GM12875 (cell line): ENCODE measurements at regions not wholly inside any gene's neighbourhood (a gene's known extent, or its start where the extent isn't known, plus 50 kb on each side); places are given as distances from the start of the nearest gene placed in this dataset.
"Not testable (repeated sequence)": the region's sequence is repeated elsewhere in the genome, so short reads cannot be mapped to it uniquely, and the experiment has no call there.

Experiments used
- H3K4me3 ChIP-seq: one replicate; pipeline ENCODE4 v1.5.1; 2011; ENCODE audit warnings: low read depth, low read length, control low read depth
- CTCF ChIP-seq: IDR thresholded peaks from 2 replicates; pipeline ENCODE4 v1.5.1; 2011; ENCODE audit warnings: low read depth, mild to moderate bottlenecking, control low read depth, inconsistent platforms, low read length, moderate library complexity, borderline replicate concordance; ENCODE audit not compliant: insufficient read depth

GRCh38 chr15:84094720-84095119 lies 140.9 kb upstream of the GOLGA6L4 start:
- H3K4me3 ChIP-seq: not testable (repeated sequence)

DNA sequence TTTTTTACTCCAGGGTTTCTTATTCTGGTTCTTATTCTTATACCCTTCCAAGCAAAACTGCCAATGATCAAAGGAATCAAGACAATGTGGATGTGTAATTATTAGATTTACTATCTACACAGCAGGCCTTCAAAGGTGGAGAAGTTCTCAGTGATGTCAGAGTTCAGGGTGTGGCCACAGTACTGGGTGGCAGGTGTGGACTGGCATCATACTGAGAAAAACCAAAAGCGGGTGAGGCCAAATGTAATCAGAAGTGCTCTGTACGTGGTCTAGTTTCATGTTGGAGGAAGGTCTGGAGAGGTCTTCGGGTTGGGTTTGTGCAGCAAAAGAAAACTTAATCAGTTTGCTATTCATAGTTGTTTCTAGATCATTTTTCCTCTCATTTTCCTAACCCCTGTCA lies 138.5 kb upstream of the GOLGA6L4 start:
- H3K4me3 ChIP-seq: not testable (repeated sequence)

DNA sequence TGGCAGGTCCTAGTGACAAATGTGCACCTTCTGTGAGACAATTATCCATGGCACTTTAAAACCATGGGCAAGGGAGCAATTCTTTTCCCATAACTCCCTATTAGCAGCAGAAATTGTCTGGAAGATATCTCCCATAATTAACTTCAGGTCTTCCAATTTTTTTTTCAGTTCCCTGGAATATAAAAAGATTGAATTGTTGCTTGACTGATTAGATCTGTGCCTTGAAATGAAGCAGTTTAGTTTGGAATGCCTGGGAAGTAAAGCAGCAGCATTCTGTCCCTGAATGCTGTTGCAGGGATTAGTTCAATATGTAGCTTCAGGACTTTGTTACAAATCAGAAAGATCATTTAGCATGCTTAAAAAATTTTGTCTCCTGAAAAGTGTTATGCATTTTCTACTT lies 137.0 kb upstream of the GOLGA6L4 start:
- H3K4me3 ChIP-seq: no peak overlapping the region
- TF ChIP-seq CTCF: no peak

DNA sequence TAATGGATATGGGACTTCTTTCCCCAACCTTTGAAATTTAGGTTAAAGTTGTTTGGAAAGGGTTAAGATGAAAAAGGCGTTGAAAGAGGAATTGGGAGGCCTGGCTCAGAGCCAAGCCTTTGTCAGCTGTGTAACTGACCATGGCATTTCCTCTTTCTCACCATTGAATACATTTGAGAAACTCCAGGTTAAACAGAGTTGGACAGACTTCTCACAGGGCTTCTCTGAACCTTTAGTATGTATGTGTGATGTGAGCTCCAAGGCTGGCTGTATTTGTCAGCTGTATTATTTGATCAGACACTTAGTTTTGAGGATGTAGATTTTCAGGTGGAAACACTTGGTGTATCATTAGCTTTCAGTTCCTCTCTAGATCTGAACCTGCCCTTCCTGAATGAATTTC lies 136.4 kb upstream of the GOLGA6L4 start:
- TF ChIP-seq CTCF: no peak
- H3K4me3 ChIP-seq: no peak overlapping the region

DNA sequence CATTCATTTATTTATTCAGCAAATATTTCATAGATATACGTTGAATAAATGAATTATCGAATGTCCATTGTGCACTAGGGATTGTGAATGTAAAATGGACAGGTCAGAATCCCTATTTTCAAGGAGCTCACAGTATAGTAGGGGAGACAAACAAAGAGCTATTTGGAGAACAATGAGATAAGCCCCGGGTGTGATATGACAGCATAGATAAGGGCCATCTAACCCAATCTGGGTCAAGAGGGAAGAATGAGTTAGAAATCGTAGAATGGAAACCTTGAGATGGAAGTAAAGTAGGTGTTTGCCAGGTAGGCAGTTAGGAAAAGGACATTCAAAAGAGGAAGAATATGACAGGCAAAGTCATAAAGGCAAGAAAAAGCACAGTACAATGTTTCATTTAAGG lies 132.2 kb upstream of the GOLGA6L4 start:
- H3K4me3 ChIP-seq: no peak overlapping the region
- no peak for TF ChIP-seq CTCF

DNA sequence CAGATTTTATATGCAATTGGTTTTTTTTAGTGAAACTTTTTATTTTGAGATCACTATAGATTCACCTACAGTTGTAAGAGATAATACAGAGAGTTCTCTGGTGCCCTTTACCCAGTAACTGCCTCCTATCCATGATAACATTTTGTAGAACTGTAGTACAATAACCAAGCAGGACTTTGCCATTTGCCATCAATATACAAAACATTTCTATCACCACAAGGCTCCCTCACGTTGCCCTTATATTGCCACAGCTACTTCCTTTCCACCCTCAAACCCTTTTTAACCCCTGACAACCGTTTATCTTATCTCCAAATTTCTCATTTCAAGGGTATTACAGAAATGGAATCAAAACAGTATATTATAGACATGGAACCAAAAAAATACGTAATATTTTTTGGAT lies 130.7 kb upstream of the GOLGA6L4 start:
- no peak overlapping the region for H3K4me3 ChIP-seq
- TF ChIP-seq CTCF: no peak

- no peak overlapping the region for H3K4me3 ChIP-seq
- no peak for TF ChIP-seq CTCF
Observed at GRCh38 chr15:84108728-84109127, 126.8 kb upstream of the GOLGA6L4 start.

GRCh38 chr15:84111575-84111974 lies 124.0 kb upstream of the GOLGA6L4 start:
- TF ChIP-seq CTCF: no peak
- no peak overlapping the region for H3K4me3 ChIP-seq
